ENCODE measurements at regions not wholly inside any gene's neighbourhood (a gene's known extent, or its start where the extent isn't known, plus 50 kb on each side); places are given as distances from the start of the nearest gene placed in this dataset.
"Not testable (repeated sequence)": the region's sequence is repeated elsewhere in the genome, so short reads cannot be mapped to it uniquely, and the experiment has no call there.

DNA sequence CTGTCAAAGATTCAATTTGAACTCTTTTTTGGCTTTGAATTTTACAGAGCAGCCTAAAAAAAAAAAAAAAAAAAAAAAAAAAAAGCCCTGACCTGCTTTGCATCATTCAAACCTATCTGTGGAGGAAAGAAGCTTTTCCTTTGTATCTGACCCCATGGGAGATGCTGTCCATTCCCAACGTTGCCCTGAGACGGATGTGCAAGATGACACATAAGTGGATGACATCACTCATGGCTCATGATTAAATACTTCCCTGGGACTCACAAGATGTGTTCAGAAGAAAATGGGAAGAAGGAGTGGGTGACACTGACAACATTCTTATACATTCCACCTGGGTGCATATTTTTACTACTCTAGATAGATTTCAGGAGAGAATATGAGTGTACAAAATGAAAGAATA lies 245.7 kb upstream of the ELAVL2 start:
- no peak for DNase-seq (ENCODE audit: low read depth)

DNA sequence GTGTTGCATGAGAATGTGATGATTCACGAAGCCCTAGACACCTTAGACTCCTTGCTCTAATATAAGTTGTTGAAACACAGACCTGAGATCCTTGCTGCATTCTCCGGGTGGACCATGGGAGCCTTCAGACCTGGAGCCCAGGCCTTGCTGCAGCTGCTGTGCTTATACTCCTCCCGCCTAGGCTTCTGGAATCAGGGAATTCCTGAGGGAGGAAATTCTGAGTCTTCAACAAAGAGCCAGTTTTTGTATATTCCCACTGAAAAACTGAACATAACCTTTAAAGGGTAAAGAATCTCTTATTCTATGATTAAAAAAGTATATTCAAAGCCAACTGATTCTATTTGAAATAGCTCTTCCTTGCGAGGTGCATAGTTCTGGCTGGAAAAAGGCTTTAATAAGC lies 245.1 kb upstream of the ELAVL2 start:
- DNase-seq (ENCODE audit: low read depth), result no peak

DNA sequence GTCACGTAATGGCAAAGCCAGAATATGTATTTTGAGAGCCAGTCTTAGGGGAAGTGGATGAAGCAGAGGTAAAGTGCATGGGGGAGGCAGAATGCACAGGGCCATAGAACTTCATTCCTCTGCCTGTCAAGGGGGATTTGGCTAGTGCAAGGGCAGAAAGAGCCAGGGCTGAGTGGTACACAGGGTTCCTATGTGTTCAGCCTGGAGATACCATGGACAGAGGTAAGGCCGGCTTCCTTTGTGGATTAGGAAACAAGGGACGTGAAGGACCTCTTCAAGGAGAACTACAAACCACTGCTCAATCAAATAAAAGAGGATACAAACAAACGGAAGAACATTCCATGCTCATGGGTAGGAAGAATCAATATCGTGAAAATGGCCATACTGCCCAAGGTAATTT lies 241.1 kb upstream of the ELAVL2 start:
- DNase-seq (ENCODE audit: low read depth), result not testable (repeated sequence)

DNA sequence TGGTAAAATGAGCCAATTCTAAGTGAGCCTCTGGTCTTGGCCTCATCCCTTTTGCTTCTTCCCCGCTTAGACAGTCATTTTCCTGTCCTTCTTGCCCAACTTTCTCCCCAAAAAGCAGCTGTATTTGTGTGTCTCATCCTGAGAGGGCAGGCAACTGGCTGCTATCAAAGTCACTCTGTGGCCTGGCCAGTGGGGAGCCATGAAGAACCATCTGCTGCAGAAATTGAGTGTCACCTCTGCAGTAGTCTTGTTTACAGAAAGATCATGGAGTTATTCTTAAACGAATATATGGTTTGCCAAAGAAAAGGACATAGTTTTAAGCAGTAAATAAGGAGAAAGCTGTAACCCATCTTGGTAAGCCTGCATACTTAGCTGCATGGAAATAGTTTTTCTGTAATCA lies 233.6 kb upstream of the ELAVL2 start:
- DNase-seq (ENCODE audit: low read depth), result no peak

- no peak for DNase-seq (ENCODE audit: low read depth)
Measured at GRCh38 chr9:24051587-24051986, 225.5 kb upstream of the ELAVL2 start.

DNA sequence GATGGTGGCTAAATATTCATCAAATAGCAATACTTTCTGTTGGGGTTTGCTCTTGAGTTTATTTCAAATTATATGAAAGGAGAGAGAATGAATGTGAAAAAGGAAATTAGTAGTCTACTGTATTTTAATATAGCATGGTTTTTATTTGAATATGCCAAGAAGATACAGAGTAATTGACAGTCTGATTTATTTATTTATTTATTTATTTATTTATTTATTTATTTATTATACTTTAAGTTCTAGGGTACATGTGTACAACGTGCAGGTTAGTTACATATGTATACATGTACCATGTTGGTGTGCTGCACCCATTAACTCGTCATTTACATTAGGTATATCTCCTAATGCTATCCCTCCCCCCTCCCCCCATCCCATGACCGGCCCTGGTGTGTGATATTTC lies 224.2 kb upstream of the ELAVL2 start:
- not testable (repeated sequence) for DNase-seq (ENCODE audit: low read depth)

- no peak for DNase-seq (ENCODE audit: low read depth)
Measured at GRCh38 chr9:24045150-24045549, 219.1 kb upstream of the ELAVL2 start.

GRCh38 chr9:24044576-24044975 lies 218.5 kb upstream of the ELAVL2 start:
- DNase-seq (ENCODE audit: low read depth), result no peak

GRCh38 chr9:24041160-24041690 lies 215.2 kb upstream of the ELAVL2 start:
- no peak for DNase-seq (ENCODE audit: low read depth)

DNA sequence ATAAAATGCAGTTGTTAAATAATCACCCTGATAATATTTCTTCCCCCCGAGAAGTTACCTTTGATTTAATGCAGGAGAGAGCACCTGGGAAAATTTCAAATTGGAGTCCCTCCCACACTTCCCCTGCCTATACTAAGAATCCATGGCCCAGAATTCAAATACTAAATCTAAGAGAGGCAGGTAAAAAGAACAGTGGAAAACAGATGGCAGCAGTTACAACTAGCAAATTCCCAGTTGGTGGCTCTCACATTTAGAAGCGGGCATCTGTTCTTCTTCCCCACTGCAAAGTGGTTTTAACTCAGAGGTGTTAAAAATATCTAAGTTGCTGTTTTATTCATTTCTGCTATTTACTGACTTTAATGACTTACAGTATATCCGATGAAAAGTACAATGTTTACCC lies 210.4 kb upstream of the ELAVL2 start:
- no peak for DNase-seq (ENCODE audit: low read depth)

DNA sequence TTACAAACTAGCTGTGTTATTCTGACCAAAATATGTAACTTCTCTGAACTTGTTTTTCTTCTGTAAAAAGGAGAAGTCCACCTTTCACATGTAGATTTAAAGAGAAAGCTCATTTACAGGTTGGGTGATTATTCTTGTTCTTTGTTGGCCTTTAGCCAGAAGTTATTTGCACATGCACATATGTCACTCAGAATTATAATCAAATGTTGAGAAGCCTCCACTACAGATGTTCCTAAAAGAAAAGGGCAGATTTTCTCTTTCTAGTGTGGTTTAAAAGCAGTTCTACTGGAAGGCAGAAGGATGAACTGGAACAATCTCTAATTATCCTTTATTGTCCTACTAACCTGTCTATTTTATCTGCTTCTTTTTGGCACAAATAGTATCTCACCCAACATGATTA lies 209.8 kb upstream of the ELAVL2 start:
- DNase-seq (ENCODE audit: low read depth), result no peak

DNA sequence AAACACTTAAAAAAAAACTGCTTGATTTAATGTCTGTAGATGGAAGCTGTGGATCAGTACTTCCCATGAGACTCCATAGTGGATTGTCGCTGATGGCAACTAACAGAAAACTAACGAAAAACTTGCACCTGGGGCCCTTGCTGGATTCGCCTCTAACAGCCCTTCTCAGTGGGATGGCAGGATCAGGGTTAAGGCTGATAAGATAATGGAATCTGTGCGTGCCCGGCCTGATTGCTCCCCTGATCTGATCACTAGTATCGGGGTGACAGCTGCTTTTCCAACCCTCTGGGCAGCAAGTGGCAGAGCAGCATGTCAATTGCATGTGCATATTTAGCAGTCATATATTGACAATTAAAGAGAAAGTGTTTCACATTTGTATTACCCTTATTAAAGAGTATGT lies 185.8 kb upstream of the ELAVL2 start:
- no peak for DNase-seq (ENCODE audit: low read depth)

DNA sequence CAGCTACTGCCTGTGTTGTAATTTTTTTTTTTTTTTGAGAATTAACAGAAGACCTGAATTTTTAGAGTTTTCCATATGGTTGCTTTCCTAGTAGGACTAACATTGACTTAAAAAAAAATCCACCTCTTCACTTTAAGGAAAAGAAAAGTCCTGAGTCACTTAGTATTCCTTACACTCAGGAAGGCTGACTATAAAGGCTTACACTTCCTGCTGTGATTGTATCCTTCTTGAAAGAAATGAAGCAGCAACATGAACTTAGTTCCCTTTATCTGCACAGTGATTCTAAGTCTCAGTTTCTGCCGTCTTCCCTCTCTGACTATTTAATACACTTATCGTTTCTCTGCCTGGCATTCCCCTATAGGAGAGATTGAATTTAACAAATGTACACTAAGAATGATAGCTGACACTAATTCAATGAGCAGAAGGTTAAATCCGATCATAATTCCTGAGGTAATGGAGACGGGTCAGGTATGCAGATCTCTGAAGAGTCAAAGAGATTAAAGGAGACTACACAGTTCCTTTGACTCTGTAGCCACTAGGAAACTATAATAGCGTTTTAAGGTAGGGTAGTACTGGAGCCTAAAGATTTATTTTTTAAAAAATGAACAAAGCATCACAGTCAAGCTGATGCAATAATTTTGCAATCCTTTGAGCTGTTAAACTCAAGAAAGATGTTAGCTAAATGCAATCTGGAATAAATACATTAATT lies 185.1 kb upstream of the ELAVL2 start:
- no peak for DNase-seq (ENCODE audit: low read depth)

- no peak for DNase-seq (ENCODE audit: low read depth)
Measured at GRCh38 chr9:24009322-24009721, 183.3 kb upstream of the ELAVL2 start.

- DNase-seq (ENCODE audit: low read depth), result no peak
Measured at GRCh38 chr9:24007185-24007584, 181.1 kb upstream of the ELAVL2 start.

GRCh38 chr9:23991874-23992273 lies 165.8 kb upstream of the ELAVL2 start:
- not testable (repeated sequence) for DNase-seq (ENCODE audit: low read depth)

DNA sequence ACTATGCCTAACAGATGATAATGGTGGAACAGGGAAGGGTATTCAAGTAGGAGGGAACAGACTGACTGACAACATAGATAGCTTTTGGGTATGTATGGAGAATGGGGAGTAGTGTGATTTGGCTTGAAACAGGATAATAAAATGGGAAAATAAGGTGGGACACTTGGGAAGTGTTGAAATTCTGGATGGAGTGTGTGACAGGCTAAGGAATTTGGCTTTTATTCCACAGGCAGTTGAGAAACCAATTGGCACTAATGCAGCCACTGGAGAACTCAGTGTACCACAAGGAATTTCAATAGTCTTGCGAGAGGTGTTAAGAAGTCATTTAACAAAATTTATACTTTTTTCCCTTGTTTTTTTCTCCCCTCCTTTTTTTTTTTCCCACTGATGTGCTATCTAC lies 153.5 kb upstream of the ELAVL2 start:
- DNase-seq (ENCODE audit: low read depth), result no peak

DNA sequence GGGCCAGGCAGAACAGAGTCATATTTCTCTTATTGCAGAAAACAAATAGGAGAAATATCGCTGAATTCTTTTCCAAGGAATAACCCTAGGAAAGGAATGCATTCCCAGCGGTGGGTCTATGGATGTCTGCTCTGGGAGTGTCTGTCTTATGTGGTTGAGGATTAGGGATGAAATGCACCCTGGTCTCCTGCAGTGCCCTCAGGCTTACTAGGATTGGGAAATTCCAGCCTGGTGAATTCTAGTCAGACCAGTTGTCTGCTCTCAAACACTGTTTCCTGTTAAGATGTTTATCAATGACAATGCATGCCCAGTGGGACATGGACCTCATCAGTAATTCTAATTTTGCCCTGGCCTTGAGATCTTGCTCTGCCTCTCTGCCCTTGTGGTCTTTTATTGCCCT lies 136.1 kb upstream of the ELAVL2 start:
- no peak for DNase-seq (ENCODE audit: low read depth)

DNA sequence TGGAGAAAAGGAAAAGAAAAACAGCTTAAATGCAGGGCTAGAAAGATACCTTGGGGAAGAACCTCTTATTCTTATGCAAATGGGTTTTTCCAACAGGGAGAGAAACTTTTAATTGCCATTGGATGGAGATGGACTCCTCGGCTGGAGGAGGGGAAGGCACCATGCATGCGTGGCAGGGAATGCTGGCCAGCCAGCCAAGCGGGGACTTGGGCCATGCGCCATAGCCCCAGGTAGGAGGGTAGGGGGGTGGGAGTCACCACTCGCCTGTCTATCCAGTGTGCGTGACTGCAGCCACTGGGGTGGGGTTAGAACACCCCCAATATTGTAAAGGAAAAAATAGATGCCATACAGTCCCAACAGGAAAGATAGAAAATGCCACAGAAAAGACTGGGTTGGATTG lies 119.9 kb upstream of the ELAVL2 start:
- no peak for DNase-seq (ENCODE audit: low read depth)

- DNase-seq (ENCODE audit: low read depth), result no peak
Measured at GRCh38 chr9:23941051-23941450, 115.0 kb upstream of the ELAVL2 start.

DNA sequence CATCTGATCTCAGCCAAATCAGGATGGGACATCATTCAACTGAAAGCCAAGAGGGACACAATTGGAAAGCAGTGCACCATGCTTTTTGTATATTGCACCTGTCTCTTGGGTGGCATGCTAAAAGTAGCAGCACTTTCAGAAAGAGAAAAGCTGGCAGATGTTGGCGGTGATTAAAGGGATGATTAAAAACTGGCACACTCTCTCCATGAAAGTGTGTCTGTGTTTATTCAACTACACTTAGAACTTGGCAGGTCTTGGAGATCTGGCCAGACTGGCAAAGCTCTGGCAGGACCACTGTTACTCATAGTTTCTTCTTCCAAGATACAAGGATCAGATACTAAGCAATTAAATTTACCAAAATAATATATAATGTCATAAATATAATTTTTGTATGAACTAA lies 112.9 kb upstream of the ELAVL2 start:
- no peak for DNase-seq (ENCODE audit: low read depth)

DNA sequence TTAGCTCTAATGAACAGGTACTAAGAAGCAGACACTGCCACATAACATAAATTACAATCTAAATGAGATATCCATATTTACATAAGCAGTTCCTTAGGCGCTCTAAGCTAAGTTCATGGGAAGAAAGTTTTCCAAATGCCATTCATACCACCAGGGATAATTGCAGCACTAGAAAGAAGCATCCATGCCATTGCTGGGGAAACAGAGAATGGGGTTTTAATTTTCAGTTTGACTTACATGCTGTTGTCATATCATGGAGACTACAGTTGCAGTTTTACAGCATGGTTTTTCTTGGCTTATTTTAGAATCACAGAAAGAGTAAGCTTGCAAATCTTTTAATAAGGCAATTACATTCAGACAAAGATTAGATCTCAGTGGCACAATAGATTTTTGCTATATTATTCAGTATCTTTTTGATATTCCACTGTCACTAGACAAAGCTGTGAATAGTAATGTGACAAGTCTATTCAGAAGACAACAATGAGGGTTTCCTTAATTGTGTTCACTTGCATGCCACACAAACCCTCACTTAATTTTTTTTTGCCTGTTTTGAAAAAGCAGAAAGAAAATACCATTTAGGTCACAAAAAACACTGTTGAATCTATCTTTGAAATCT lies 108.4 kb upstream of the ELAVL2 start:
- DNase-seq (ENCODE audit: low read depth), result no peak

DNA sequence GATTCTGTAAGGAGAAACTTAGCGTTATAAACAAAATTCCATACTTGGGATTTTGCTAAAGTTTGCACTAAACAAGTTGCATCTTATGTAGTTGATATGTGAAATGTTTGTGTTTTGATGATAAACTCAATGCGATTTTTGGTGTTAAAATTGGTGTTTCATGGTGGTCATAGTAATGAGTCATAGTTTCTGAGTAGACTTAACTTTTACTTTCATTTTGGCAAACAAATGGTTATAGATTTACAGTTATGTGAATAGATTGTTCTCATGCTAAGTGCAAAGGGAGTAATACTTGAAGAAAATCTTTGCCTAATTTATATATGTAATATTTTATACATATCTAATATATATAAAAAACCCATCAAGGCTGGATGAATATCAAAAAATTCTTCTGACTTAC lies 107.3 kb upstream of the ELAVL2 start:
- DNase-seq (ENCODE audit: low read depth), result no peak

DNA sequence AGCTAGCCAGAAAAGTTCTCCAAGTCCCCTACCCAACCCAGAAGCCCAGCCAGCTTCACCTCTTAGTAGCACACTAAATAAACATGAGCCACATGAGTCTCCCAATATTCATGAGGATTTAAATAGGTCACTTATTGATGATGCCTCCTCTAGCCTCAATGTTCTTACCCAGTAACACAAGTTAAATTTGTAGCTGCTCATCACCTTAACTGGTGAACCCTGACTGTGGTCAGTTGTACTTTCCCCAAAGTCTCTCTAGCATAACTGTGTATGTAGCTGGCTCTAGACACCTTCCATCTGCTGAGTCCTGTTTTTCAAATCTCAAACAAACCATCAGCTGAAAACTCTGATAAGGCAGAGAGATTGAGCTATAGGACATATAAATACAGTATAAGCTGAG lies 100.3 kb upstream of the ELAVL2 start:
- DNase-seq (ENCODE audit: low read depth), result no peak

All from iris pigment epithelial cell (primary cell).